Mesendoderm (in vitro differentiated cells): ENCODE measurements at regions not wholly inside any gene's neighbourhood (a gene's known extent, or its start where the extent isn't known, plus 50 kb on each side); places are given as distances from the start of the nearest gene placed in this dataset.

Experiments
- DNase-seq: peaks from one replicate; pipeline ENCODE4 v3.0.0; 2013
- H2AK5ac ChIP-seq: 2 replicates; pipeline ENCODE4 v1.6.1; 2013; ENCODE audit warnings: low read length, inconsistent platforms
- H2BK120ac ChIP-seq: 2 replicates; pipeline ENCODE4 v1.6.1; 2013; ENCODE audit warnings: low read depth, mild to moderate bottlenecking, low read length, moderate library complexity, mixed read lengths
- H2BK15ac ChIP-seq: replicated peaks from 2 replicates; pipeline ENCODE4 v1.6.1; 2013; ENCODE audit warnings: low read depth, mild to moderate bottlenecking, moderate library complexity
- H2BK5ac ChIP-seq: 2 replicates; pipeline ENCODE4 v1.6.1; 2013; ENCODE audit warnings: low read length, inconsistent platforms
- H3K18ac ChIP-seq: 2 replicates; pipeline ENCODE4 v1.6.1; 2013; ENCODE audit warnings: mild to moderate bottlenecking, low read length, mixed read lengths
- H3K23ac ChIP-seq: one replicate; pipeline ENCODE4 v1.6.1; 2013; ENCODE audit warnings: low read length
- H3K27ac ChIP-seq: 2 replicates; pipeline ENCODE4 v1.5.1; 2013; ENCODE audit warnings: low read depth, mild to moderate bottlenecking, inconsistent platforms, low read length, moderate library complexity
- H3K27me3 ChIP-seq: 2 replicates; pipeline ENCODE4 v1.6.1; 2013; ENCODE audit warnings: low read length, control low read depth, mild to moderate bottlenecking, inconsistent platforms; ENCODE audit not compliant: insufficient read depth, poor library complexity
- H3K36me3 ChIP-seq: 2 replicates; pipeline ENCODE4 v1.6.1; 2013; ENCODE audit warnings: low read length, inconsistent platforms; ENCODE audit not compliant: control insufficient read depth, insufficient read depth
- H3K4ac ChIP-seq: one replicate; pipeline ENCODE4 v1.6.1; 2013; ENCODE audit warnings: low read depth, mild to moderate bottlenecking, low read length, moderate library complexity
- H3K4me1 ChIP-seq: 2 replicates; pipeline ENCODE4 v1.6.1; 2013; ENCODE audit warnings: low read depth, low read length, inconsistent platforms; ENCODE audit not compliant: control insufficient read depth
- H3K4me2 ChIP-seq: 2 replicates; pipeline ENCODE4 v1.6.1; 2013; ENCODE audit warnings: low read length
- H3K4me3 ChIP-seq: 2 replicates; pipeline ENCODE4 v1.5.1; 2013; ENCODE audit warnings: mild to moderate bottlenecking, low read length
- H3K56ac ChIP-seq: one replicate; pipeline ENCODE4 v1.6.1; 2013; ENCODE audit warnings: low read length
- H3K79me1 ChIP-seq: 2 replicates; pipeline ENCODE4 v1.6.1; 2013; ENCODE audit warnings: low read length, inconsistent platforms
- H3K79me2 ChIP-seq: 2 replicates; pipeline ENCODE4 v1.6.1; 2013; ENCODE audit warnings: mild to moderate bottlenecking, low read length; ENCODE audit not compliant: control insufficient read depth, insufficient read depth
- H3K9ac ChIP-seq: 2 replicates; pipeline ENCODE4 v1.6.1; 2013; ENCODE audit warnings: low read length, inconsistent platforms
- H4K5ac ChIP-seq: one replicate; pipeline ENCODE4 v1.6.1; 2013; ENCODE audit warnings: low read length
- H4K8ac ChIP-seq: one replicate; pipeline ENCODE4 v1.6.1; 2013; ENCODE audit warnings: low read depth, mild to moderate bottlenecking, control low read depth, low read length, moderate library complexity
- WGBS: extraction: QIAGEN DNeasy Blood & Tissue Kit; methylation state at CpG from one replicate; pipeline ENCODE4 v1.1.7; 2013; ENCODE audit warnings: low lambda C conversion rate, missing lambda C conversion rate; ENCODE audit not compliant: insufficient coverage; ENCODE audit errors: extremely low coverage; 5-methylcytosine and 5-hydroxymethylcytosine counted together

DNA sequence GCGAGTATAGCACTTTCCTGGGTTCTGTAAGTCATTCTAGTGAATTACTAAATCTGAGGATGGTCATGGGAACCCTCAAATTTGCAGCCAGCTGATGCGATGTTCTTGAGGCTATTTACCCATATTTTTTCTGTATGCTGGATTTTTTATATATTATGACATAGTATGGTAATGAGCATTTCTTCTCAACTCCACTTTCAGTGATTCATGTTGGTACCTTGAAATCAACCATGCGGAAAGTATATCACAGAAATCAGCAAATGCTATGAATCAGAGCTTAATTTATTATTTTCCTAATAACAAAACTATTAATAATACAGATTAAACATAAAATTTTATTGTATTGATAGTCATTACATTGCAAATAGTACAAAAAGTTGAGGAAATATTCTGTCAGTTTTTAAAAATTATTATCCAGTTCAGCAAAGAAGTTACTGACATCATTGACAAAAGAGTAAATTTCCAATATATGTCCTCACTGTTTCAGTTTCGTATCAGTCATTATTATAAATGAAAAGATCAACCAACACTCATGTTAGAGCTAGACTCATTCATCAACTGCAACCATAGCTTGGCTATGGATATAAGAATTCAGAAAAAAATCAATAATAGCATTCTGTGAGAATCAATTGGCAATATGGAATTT, 164.3 kb upstream of the SETMAR start:
- Histone ChIP-seq H4K5ac (no peak overlapping the region), H3K4me2 (no peak overlapping the region), H3K18ac (no peak overlapping the region), H3K23ac (no peak overlapping the region), H3K27me3 (no peaks in the 10 kb centered on the region), H3K27ac (no peak overlapping the region), H2BK5ac (no peak overlapping the region), H3K56ac (no peak overlapping the region), H4K8ac (no peak overlapping the region), H2BK15ac (no peak overlapping the region), H3K4me3 (no peak overlapping the region), H3K36me3 (no peaks in the 10 kb centered on the region), H3K79me1 (no peaks in the 10 kb centered on the region), H3K4me1 (no peaks in the 10 kb centered on the region), H2AK5ac (no peak overlapping the region), H3K4ac (no peak overlapping the region), H3K9ac (no peak overlapping the region), H2BK120ac (no peak overlapping the region), H3K79me2 (no peaks in the 10 kb centered on the region)
- WGBS = no CpG with 5 or more reads among the region's 4 CpGs
- DNase-seq = no peak

DNA sequence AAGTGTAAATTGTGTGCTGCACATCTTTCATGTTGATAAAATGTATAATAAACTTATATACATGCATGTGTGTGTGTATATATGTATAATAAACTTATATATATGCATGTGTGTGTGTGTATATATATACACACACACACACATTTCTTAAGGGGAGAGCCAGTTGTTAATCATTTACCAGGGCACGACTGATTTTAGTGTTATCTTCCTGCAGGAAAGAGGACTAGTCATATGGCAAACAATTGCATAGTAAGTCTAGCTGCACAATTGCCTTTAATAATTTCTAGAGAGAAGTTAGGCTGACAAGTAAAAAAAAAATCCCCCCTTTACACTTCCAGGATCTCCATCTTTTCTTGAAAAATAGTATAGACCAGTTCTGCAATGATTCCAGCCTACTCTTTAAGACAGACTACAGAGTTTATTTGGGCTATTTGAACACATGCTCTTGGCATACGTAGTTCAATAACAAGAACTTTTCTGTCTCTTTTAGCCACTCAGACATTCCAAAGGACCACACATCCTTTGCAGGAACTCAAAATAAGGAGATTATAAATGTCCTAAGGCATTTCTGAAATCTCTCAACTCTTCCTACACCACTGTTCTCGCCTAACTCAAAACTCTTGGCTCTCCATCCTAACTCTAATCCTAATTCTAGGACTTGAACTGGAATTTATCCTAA, 163.6 kb upstream of the SETMAR start:
- Histone ChIP-seq H3K4me3 (no peak overlapping the region), H4K8ac (no peak overlapping the region), H2BK15ac (no peak overlapping the region), H3K79me2 (no peaks in the 10 kb centered on the region), H3K27ac (no peak overlapping the region), H3K18ac (no peak overlapping the region), H4K5ac (no peak overlapping the region), H3K79me1 (no peaks in the 10 kb centered on the region), H2AK5ac (no peak overlapping the region), H2BK120ac (no peak overlapping the region), H3K27me3 (no peaks in the 10 kb centered on the region), H3K56ac (no peak overlapping the region), H3K4me2 (no peak overlapping the region), H3K36me3 (no peaks in the 10 kb centered on the region), H3K4ac (no peak overlapping the region), H2BK5ac (no peak overlapping the region), H3K9ac (no peak overlapping the region), H3K4me1 (no peaks in the 10 kb centered on the region), H3K23ac (no peak overlapping the region)
- no CpG with 5 or more reads among the region's 3 CpGs for WGBS
- no peak for DNase-seq

- Histone ChIP-seq H3K4me3 (no peak overlapping the region), H3K27ac (no peak overlapping the region), H4K8ac (no peak overlapping the region), H3K18ac (no peak overlapping the region), H3K36me3 (no peaks in the 10 kb centered on the region), H3K4me1 (no peaks in the 10 kb centered on the region), H3K9ac (no peak overlapping the region), H2BK15ac (no peak overlapping the region), H4K5ac (no peak overlapping the region), H3K4me2 (no peak overlapping the region), H3K79me1 (no peaks in the 10 kb centered on the region), H2AK5ac (no peak overlapping the region), H3K4ac (no peak overlapping the region), H3K27me3 (no peaks in the 10 kb centered on the region), H3K56ac (no peak overlapping the region), H2BK5ac (no peak overlapping the region), H3K79me2 (no peaks in the 10 kb centered on the region), H2BK120ac (no peak overlapping the region), H3K23ac (no peak overlapping the region)
- DNase-seq = no peak
- no CpG with 5 or more reads among the region's 1 CpG for whole genome bisulfite sequencing
These were observed 162.2 kb upstream of the SETMAR start for GRCh38 chr3:4140921-4141320.

DNA sequence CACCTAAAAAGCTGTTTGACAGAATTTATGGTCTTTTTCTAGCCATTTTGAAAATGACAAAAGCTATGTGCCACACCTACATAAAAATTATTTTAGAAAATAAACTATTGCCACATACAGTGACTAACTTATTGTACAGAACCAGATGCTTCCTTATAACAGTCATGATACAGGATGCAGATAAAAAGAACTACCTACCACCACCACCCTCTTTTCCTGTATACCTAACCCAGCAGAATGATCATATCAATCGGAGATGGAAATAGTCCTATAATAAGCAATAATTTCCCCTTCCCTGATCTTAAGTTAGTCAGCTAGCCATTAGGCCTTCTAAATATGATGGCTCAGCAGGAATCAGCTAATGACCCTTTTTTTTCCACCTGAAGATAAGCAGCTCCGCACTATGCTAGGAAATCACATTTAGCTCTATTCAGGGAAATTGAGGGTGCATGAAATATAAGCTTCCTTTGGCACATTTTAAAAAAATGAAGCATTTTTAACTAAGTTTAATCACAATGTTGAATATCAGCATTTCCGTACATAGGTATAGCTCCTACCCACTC, 155.5 kb upstream of the SETMAR start:
- Histone ChIP-seq H3K4me1 (no peaks in the 10 kb centered on the region), H3K4me2 (no peak overlapping the region), H3K79me2 (no peaks in the 10 kb centered on the region), H3K27me3 (no peaks in the 10 kb centered on the region), H3K79me1 (no peaks in the 10 kb centered on the region), H3K9ac (no peak overlapping the region), H3K4ac (no peak overlapping the region), H2BK120ac (no peak overlapping the region), H2AK5ac (no peak overlapping the region), H2BK15ac (no peak overlapping the region), H3K56ac (no peak overlapping the region), H4K8ac (no peak overlapping the region), H3K4me3 (no peak overlapping the region), H2BK5ac (no peak overlapping the region), H3K23ac (no peak overlapping the region), H4K5ac (no peak overlapping the region), H3K36me3 (no peaks in the 10 kb centered on the region), H3K27ac (no peak overlapping the region), H3K18ac (no peak overlapping the region)
- no peak for DNase-seq
- WGBS = no CpG with 5 or more reads among the region's 3 CpGs

GRCh38 chr3:4149296-4149695, 153.9 kb upstream of the SETMAR start:
- WGBS = no CpG with 5 or more reads among the region's 2 CpGs
- DNase-seq = no peak
- no peak overlapping the region for H3K18ac ChIP-seq

More at GRCh38 chr3:4149296-4149695, 153.9 kb upstream of the SETMAR start:
- Histone ChIP-seq H3K9ac (no peak overlapping the region), H2BK120ac (no peak overlapping the region), H3K4me2 (no peak overlapping the region), H2BK5ac (no peak overlapping the region), H3K23ac (no peak overlapping the region), H3K4me3 (no peak overlapping the region), H3K4ac (no peak overlapping the region), H4K5ac (no peak overlapping the region), H3K56ac (no peak overlapping the region), H3K79me1 (no peaks in the 10 kb centered on the region), H3K79me2 (no peaks in the 10 kb centered on the region), H3K27me3 (no peaks in the 10 kb centered on the region), H3K36me3 (no peaks in the 10 kb centered on the region), H3K4me1 (no peaks in the 10 kb centered on the region), H2BK15ac (no peak overlapping the region), H2AK5ac (no peak overlapping the region), H4K8ac (no peak overlapping the region), H3K27ac (no peak overlapping the region)
